Spleen (tissue), 11 donors: ENCODE measurements at regions not wholly inside any gene's neighbourhood (a gene's known extent, or its start where the extent isn't known, plus 50 kb on each side); places are given as distances from the start of the nearest gene placed in this dataset.

Experiments used
- DNase-seq: peaks from one replicate; pipeline ENCODE4 v3.0.0-alpha.2; 2020
- H3K27ac ChIP-seq, 8 donors: fragments of 200-600 bp; sonication (generic) in 7 of 8; 1 replicate in 4 of 8; 2 replicates in 4 of 8; pipeline versions ENCODE4 v1.5.0 to v1.8.0; 2016 to 2021; ENCODE audit warnings: inconsistent platforms in 4 of 8, mild to moderate bottlenecking in 4 of 8, moderate library complexity in 1 of 8
- H3K27me3 ChIP-seq, 7 donors: fragments of 200-600 bp; sonication (generic) in 6 of 7; replicated peaks in 1 of 7; 1 replicate in 4 of 7; 2 replicates in 3 of 7; pipeline versions ENCODE4 v1.5.0 to v1.8.0; 2016 to 2021; ENCODE audit warnings: inconsistent platforms in 3 of 7, mild to moderate bottlenecking in 1 of 7
- H3K36me3 ChIP-seq, 6 donors: fragments of 200-600 bp; sonication (generic) in 5 of 6; 1 replicate in 4 of 6; 2 replicates in 2 of 6; pipeline versions ENCODE4 v1.5.0 to v1.8.0; 2016 to 2021; ENCODE audit warnings: inconsistent platforms in 2 of 6
- H3K4me1 ChIP-seq, 6 donors: fragments of 200-600 bp; sonication (generic) in 5 of 6; 1 replicate in 3 of 6; 2 replicates in 3 of 6; pipeline versions ENCODE4 v1.5.0 to v1.8.0; 2016 to 2021; ENCODE audit warnings: inconsistent platforms in 3 of 6
- H3K4me3 ChIP-seq, 8 donors: fragments of 200-600 bp; sonication (generic) in 7 of 8; 1 replicate in 4 of 8; 2 replicates in 4 of 8; pipeline versions ENCODE4 v1.5.0 to v1.8.0; 2016 to 2021; ENCODE audit warnings: inconsistent platforms in 4 of 8, mild to moderate bottlenecking in 4 of 8, moderate library complexity in 2 of 8
- H3K9me3 ChIP-seq, 8 donors: fragments of 200-600 bp; sonication (generic) in 7 of 8; 1 replicate in 4 of 8; 2 replicates in 4 of 8; pipeline versions ENCODE4 v1.5.0 to v1.8.0; 2016 to 2021; ENCODE audit warnings: inconsistent platforms in 4 of 8
- CTCF ChIP-seq, 11 experiments: fragments of 200-600 bp in 7 of 11; fragments of 450-650 bp in 4 of 11; sonication (generic) in 4 of 11; IDR thresholded peaks in 8 of 11; conservative IDR thresholded peaks in 3 of 11; 1 replicate in 7 of 11; 2 replicates in 4 of 11; pipeline versions ENCODE4 v1.4.0 to v1.8.0; 2016 to 2021; ENCODE audit warnings: antibody characterized with exemption in 11 of 11, inconsistent platforms in 4 of 11, mild to moderate bottlenecking in 1 of 11
- POLR2A ChIP-seq, 3 donors: fragments of 450-650 bp; IDR thresholded peaks; one replicate each; pipeline ENCODE4 v1.5.1; 2017; ENCODE audit warnings: antibody characterized with exemption in 3 of 3, mild to moderate bottlenecking in 1 of 3
- POLR2AphosphoS5 ChIP-seq, 3 donors: sonication (generic); formaldehyde crosslinking; IDR thresholded peaks; one replicate each; pipeline ENCODE4 v1.5.1; 2017; ENCODE audit warnings: antibody characterized with exemption in 3 of 3
- WGBS, 5 donors: extraction: QIAGEN DNeasy Blood & Tissue Kit in 3 of 5; methylation state at CpG; one replicate each; pipeline versions ENCODE4 v1.1.5 to v1.1.7; 2013 to 2018; 5-methylcytosine and 5-hydroxymethylcytosine counted together
- intact Hi-C: fragments of 100-400 bp; cut with DNase I; formaldehyde crosslinking; loops from one replicate; pipeline ENCODE4 v1.15.0; 2023; ENCODE audit warnings: low total_unique reads
- donor health status: healthy with polysubstance abuse.
- donor health status: DM: no; HTN: no; CAD: no; lungs with moderate emphysema.
- donor health status: DM: no; HTN: no; CAD: no.
- donor health status: Bipolar disorder and iron deficiency.
- donor health status: healthy.
- donor health status: DM: no; HTN: no; CAD: no.
- donor health status: DM: yes; HTN: yes; CAD: no.

GRCh38 chr1:87249803-87250202 lies 78.9 kb upstream of the LMO4 start:
- 80 to 96% (median 90%) methylated on average over 2 of the region's 2 CpGs for WGBS, 5 donors
- TF ChIP-seq POLR2AphosphoS5 (IDR thresholded peaks at IDR 0.05) (no peak), POLR2A (IDR thresholded peaks at IDR 0.05) (no peak), CTCF (IDR thresholded peaks at IDR 0.05 in 8 of 11, conservative IDR thresholded peaks at IDR 0.05 in 3 of 11) (no peak)
- Histone ChIP-seq H3K27ac (no peak overlapping the region), H3K4me3 (no peak overlapping the region), H3K36me3 (no peaks in the 10 kb centered on the region), H3K4me1 (no peaks in the 10 kb centered on the region), H3K9me3 (peaks cover 0 to 15% (median 0%) of the 10 kb centered on the region in 8 donors), H3K27me3 (no peaks in the 10 kb centered on the region)
- no peak for DNase-seq
- intact Hi-C loops: no loop called here

- Histone ChIP-seq H3K9me3 (peaks cover 0 to 15% (median 0%) of the 10 kb centered on the region in 8 donors), H3K27me3 (no peaks in the 10 kb centered on the region), H3K4me3 (no peak overlapping the region), H3K27ac (no peak overlapping the region), H3K4me1 (no peaks in the 10 kb centered on the region), H3K36me3 (no peaks in the 10 kb centered on the region)
- 83 to 93% (median 86%) methylated on average over 5 of the region's 5 CpGs for WGBS, 5 donors
- intact Hi-C loops: no loop called here
- DNase-seq: no peak
- no peak for TF ChIP-seq POLR2AphosphoS5 (IDR thresholded peaks at IDR 0.05)
Measured at GRCh38 chr1:87250336-87250735, 78.3 kb upstream of the LMO4 start.

- intact Hi-C loops: no loop called here
Measured at GRCh38 chr1:87252406-87252805, 76.3 kb upstream of the LMO4 start.

GRCh38 chr1:87262688-87263087 lies 66.0 kb upstream of the LMO4 start:
- no peak overlapping the region for H3K4me3 ChIP-seq
- TF ChIP-seq POLR2A (IDR thresholded peaks at IDR 0.05): no peak
- TF ChIP-seq CTCF (IDR thresholded peaks at IDR 0.05 in 8 of 11, conservative IDR thresholded peaks at IDR 0.05 in 3 of 11): no peak
- no peak for TF ChIP-seq POLR2AphosphoS5 (IDR thresholded peaks at IDR 0.05)
- no peaks in the 10 kb centered on the region for H3K36me3 ChIP-seq
- peaks cover 0 to 9% (median 0%) of the 10 kb centered on the region in 8 donors for H3K9me3 ChIP-seq
- WGBS, 5 donors: 79 to 88% (median 86%) methylated on average over 3 of the region's 3 CpGs
- no peak for DNase-seq
- no peak overlapping the region for H3K27ac ChIP-seq
- no peaks in the 10 kb centered on the region for H3K4me1 ChIP-seq
- intact Hi-C loops: no loop called here
- H3K27me3 ChIP-seq: peaks cover 0 to 6% (median 0%) of the 10 kb centered on the region in 7 donors

More at GRCh38 chr1:87252406-87252805, 76.3 kb upstream of the LMO4 start:
- no peak for DNase-seq
- WGBS, 5 donors: 57 to 81% (median 74%) methylated on average over 2 of the region's 2 CpGs
- TF ChIP-seq POLR2A (IDR thresholded peaks at IDR 0.05) (no peak), POLR2AphosphoS5 (IDR thresholded peaks at IDR 0.05) (no peak), CTCF (IDR thresholded peaks at IDR 0.05 in 8 of 11, conservative IDR thresholded peaks at IDR 0.05 in 3 of 11) (no peak)
- Histone ChIP-seq H3K9me3 (peaks cover 0 to 13% (median 0%) of the 10 kb centered on the region in 8 donors), H3K4me1 (no peaks in the 10 kb centered on the region), H3K4me3 (no peak overlapping the region), H3K36me3 (no peaks in the 10 kb centered on the region), H3K27ac (no peak overlapping the region), H3K27me3 (peaks cover 0 to 4% (median 0%) of the 10 kb centered on the region in 7 donors)

- Histone ChIP-seq H3K4me3 (no peak overlapping the region), H3K9me3 (peaks cover 0 to 9% (median 0%) of the 10 kb centered on the region in 8 donors), H3K27me3 (peaks cover 0 to under 1% (median 0%) of the 10 kb centered on the region in 7 donors), H3K4me1 (no peaks in the 10 kb centered on the region), H3K27ac (no peak overlapping the region), H3K36me3 (no peaks in the 10 kb centered on the region)
- TF ChIP-seq POLR2AphosphoS5 (IDR thresholded peaks at IDR 0.05): no peak
- TF ChIP-seq CTCF (IDR thresholded peaks at IDR 0.05 in 8 of 11, conservative IDR thresholded peaks at IDR 0.05 in 3 of 11): no peak
- TF ChIP-seq POLR2A (IDR thresholded peaks at IDR 0.05): no peak
- 81 to 92% (median 86%) methylated on average over 2 of the region's 2 CpGs for WGBS, 5 donors
- DNase-seq: no peak
- intact Hi-C loops: no loop called here
Measured at GRCh38 chr1:87263281-87263680, 65.4 kb upstream of the LMO4 start.
